HG03108 (cell line): ENCODE measurements at regions not wholly inside any gene's neighbourhood (a gene's known extent, or its start where the extent isn't known, plus 50 kb on each side); places are given as distances from the start of the nearest gene placed in this dataset.

Source experiments
- ATAC-seq: cut with Tn5 transposase; IDR thresholded peaks from one replicate; pipeline ENCODE4 v1.9.1; 2021; ENCODE audit warnings: moderate library complexity; ENCODE audit not compliant: unreplicated experiment

DNA sequence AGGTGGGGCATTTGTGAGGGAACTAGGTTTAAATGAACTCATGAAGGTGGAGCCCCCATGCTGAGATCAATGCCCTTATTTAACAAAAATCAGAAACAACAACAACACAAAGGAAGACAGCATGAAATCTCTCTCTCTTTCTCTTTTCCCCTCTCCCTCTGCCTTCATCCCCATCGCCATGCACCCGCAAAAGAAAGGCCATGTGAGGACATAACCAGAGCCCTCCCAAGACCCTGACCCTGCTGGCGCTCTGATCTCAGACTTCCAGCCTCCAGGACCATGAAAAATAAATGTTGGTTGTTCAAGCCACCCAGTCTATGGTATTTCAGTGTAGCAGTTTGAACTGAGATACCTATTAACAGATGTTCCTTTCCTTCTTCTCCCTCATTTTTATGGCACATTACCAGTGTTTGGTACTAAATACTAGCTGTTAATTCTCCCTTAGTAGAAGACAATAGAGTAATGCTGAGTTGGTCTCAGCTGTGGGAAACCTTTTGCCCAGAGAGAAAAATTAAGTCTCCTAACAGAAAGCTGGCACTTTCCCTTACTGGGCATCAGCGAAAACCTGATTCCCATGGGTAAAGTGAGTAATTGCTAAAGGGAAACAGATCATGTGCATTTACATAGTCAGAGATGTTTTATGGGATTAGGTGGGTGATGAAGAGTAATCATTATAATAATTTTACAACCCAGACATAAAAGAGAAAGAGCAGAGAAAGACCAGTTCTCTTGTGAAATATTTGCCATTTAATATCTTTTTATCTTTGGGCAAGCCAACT lies 264.0 kb upstream of the PLEKHG7 start:
- no peak for ATAC-seq

GRCh38 chr12:92437452-92437851 lies 265.3 kb upstream of the PLEKHG7 start:
- no peak for ATAC-seq

DNA sequence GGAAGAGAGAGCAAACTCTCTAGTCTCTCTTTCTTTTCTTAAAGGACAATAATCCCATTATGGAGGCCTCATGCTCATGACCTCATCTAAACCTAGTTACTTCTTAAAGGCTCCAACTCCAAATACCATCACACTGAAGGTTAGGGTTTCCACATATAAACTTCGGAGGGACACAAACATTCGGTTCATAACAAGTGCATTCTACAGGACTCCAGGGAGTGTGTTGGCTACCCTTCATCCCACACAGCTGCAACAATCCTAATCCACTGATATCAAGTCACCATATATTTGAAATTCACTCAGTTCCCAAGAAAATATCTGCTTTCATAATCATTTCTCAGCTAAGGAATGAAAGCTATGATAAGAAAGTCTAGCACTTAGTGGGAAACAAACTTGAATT lies 265.9 kb upstream of the PLEKHG7 start:
- ATAC-seq: no peak

- no peak for ATAC-seq
Measured at GRCh38 chr12:92434607-92435025, 268.2 kb upstream of the PLEKHG7 start.

- ATAC-seq: peak; percentile 64
Measured at GRCh38 chr12:92432724-92433441, 269.9 kb upstream of the PLEKHG7 start.

GRCh38 chr12:92431146-92431545 lies 271.6 kb upstream of the PLEKHG7 start:
- no peak for ATAC-seq

- no peak for ATAC-seq
Measured at GRCh38 chr12:92426332-92426731, 276.5 kb upstream of the PLEKHG7 start.

DNA sequence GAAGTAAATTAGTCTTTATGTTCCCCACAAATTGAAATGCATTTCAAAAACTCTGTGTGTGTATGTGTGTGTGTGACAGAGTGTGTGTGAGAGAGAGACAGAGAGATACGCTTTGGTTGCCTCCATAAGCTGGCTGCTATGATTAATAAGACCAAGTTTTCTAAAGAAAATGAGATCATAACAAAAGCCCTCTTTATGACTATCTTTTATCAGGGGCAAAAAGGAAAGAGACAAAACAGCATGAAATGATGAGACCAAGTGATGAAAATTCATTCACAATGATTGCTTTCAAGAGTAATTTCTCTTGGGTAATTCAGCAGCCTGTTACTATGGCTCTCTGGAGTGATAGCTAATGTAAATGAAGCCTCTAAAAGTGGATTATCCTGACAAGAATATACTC lies 277.6 kb upstream of the PLEKHG7 start:
- ATAC-seq: no peak

- ATAC-seq: no peak
Measured at GRCh38 chr12:92424338-92424737, 278.5 kb upstream of the PLEKHG7 start.

DNA sequence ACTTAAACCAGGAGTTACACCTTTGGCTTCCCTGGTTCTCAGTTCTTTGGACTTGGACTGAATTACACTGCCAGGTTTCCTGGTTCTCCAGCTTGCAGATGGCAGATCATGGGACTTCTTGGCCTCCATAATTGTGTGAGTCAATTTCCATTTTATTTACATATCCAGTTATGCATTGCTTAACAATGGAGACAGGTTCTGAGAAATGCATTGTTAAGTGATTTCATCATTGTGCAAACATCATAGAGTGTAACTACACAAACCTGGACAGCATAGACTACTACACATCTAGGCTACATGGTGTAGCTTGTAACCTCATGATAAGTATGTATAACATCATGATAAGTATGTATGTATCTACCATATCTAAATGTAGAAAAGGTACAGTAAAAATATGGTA lies 276.1 kb upstream of the BTG1 start:
- no peak for ATAC-seq

GRCh38 chr12:92421042-92421441 lies 275.4 kb upstream of the BTG1 start:
- ATAC-seq: no peak

DNA sequence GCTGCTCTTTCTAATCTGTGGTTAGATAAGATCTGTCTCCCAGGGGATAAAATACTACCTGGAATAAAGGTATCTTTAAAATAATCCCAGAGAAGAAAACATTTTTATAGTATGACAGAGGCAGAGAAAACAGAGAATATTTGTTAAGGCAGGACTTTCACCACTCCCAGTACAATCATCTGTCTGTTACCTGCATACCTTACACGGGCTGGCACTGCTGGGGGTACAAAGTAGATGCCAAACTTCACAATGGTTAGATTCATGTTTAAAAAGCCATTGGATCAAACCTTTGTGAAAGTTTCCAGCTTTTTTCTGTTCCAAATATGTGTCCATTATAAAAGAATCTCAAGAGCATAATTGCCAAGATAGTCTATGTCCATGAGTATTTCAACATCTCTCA lies 273.6 kb upstream of the BTG1 start:
- no peak for ATAC-seq

- no peak for ATAC-seq
Measured at GRCh38 chr12:92418381-92418780, 272.7 kb upstream of the BTG1 start.

- ATAC-seq: no peak
Measured at GRCh38 chr12:92417373-92417772, 271.7 kb upstream of the BTG1 start.

- no peak for ATAC-seq
Measured at GRCh38 chr12:92416385-92416812, 270.8 kb upstream of the BTG1 start.

GRCh38 chr12:92414170-92415070 lies 268.8 kb upstream of the BTG1 start:
- ATAC-seq: no peak

- no peak for ATAC-seq
Measured at GRCh38 chr12:92413286-92413685, 267.6 kb upstream of the BTG1 start.

GRCh38 chr12:92412856-92413255 lies 267.2 kb upstream of the BTG1 start:
- no peak for ATAC-seq

- no peak for ATAC-seq
Measured at GRCh38 chr12:92411687-92412086, 266.0 kb upstream of the BTG1 start.

DNA sequence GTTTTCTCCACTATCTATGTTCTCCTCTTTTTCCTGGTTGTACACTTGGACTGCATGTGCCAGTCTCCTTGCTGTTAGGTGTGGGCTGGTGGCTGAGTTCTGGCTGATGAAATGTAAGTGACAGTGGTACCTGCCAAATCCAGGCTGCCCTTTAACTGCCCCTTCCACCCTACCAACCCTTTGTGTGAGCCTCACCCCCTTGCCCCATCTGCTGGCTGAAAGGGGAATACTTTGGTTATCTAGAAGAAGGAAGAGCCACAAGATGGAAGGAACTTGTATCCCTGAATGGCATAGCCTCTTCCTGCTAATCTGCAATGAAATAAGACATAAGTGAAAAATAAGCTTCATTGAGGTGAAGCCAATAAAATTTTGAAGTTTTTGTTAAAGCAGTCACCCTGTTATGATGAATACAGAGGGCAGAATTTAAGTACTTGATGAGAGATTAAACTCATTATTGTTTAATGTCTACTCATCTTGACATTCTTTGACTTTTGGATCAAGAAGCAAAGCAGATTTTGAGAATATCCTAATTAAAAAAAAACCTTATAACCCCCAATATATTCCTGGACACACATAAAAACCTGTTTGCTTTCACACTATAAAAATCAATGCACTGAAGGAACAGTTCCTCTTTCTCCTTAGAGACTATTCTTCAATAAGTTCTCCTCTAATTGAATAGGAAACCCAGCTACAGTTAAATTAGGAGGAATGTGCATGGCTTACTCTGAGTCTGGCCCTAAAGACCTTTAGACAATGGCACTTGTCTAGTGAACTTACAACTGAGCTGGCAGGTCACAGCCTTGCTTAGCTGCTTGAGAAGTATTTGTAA lies 262.6 kb upstream of the BTG1 start:
- no peak for ATAC-seq
